A549 (cell line): ENCODE measurements at regions not wholly inside any gene's neighbourhood (a gene's known extent, or its start where the extent isn't known, plus 50 kb on each side); places are given as distances from the start of the nearest gene placed in this dataset.
A peak's percentile ranks its signal among the peaks of the same experiment; 100 is the strongest.

ENCODE experiments used
- ATAC-seq, 2 experiments: fragments of 200-7000 bp in 1 of 2; fragments of >200 bp in 1 of 2; cut with Nextera tagmentation in 1 of 2; cut with Tn5 transposase in 1 of 2; 3 replicates each; pipeline versions ENCODE4 v1.8.0 to v1.9.1; 2018 to 2020; ENCODE audit warnings: mild to moderate bottlenecking in 1 of 2, moderate library complexity in 1 of 2
- CTCF ChIA-PET: fragments of 300-600 bp; sonication (Branson Sonifier 250); formaldehyde crosslinking; extraction: SDS; loops from one replicate; lab custom pipeline; 2021; ENCODE audit warnings: antibody characterized with exemption, inconsistent platforms; lab: Yijun Ruan, JAX
- POLR2A ChIA-PET: fragments of 350-600 bp; formaldehyde crosslinking; extraction: SDS; loops from one replicate; lab custom pipeline; 2021; ENCODE audit warnings: antibody characterized with exemption, inconsistent platforms; lab: Yijun Ruan, JAX
- DNase-seq, 2 experiments: peaks; one replicate each; pipeline versions ENCODE4 v3.0.0 to v3.0.0-alpha.2; 2011 to 2016; ENCODE audit warnings: low read depth in 1 of 2, low spot score in 1 of 2
- FAIRE-seq: peaks from 2 replicates; lab custom pipeline; 2011; peaks lifted over from hg19 to GRCh38; lab: Jason Lieb, UNC
- H3K27ac ChIP-seq, 2 experiments: fragments of >200 bp; sonication (Bioruptor Twin); formaldehyde crosslinking; 3 replicates each; pipeline ENCODE4 v1.5.1; 2016 to 2017
- H3K4me1 ChIP-seq: fragments of >200 bp; sonication (Bioruptor Twin); formaldehyde crosslinking; 3 replicates; pipeline ENCODE4 v1.6.1; 2016
- H3K4me2 ChIP-seq: fragments of >200 bp; sonication (Bioruptor Twin); formaldehyde crosslinking; 3 replicates; pipeline ENCODE4 v1.6.1; 2016
- H3K4me3 ChIP-seq: fragments of >200 bp; sonication (Bioruptor Twin); formaldehyde crosslinking; 3 replicates; pipeline ENCODE4 v1.5.1; 2016
- H3K9me3 ChIP-seq: fragments of >200 bp; sonication (Bioruptor Twin); formaldehyde crosslinking; 3 replicates; pipeline ENCODE4 v1.6.1; 2016
- CBX2 ChIP-seq: fragments of 200-600 bp; sonication (generic); IDR thresholded peaks from 2 replicates; pipeline ENCODE4 v1.6.1; 2016; ENCODE audit warnings: low read depth, mild to moderate bottlenecking, borderline replicate concordance
- CHD2 ChIP-seq: fragments of 150-350 bp; IDR thresholded peaks from 2 replicates; pipeline ENCODE4 v1.6.1; 2014; ENCODE audit warnings: low read length; ENCODE audit not compliant: partially characterized antibody
- EHMT2 ChIP-seq: fragments of 200-600 bp; sonication (generic); IDR thresholded peaks from 2 replicates; pipeline ENCODE4 v1.6.1; 2016; ENCODE audit warnings: antibody characterized with exemption, low read depth, mild to moderate bottlenecking, moderate library complexity
- EP300 ChIP-seq, 2 experiments: fragments of >200 bp; sonication (Bioruptor Twin); formaldehyde crosslinking; IDR thresholded peaks; 2 replicates in 1 of 2; 3 replicates in 1 of 2; pipeline ENCODE4 v1.6.1; 2016 to 2017
- ESRRA ChIP-seq: fragments of 150-350 bp; IDR thresholded peaks from 2 replicates; pipeline ENCODE4 v1.6.1; 2014; ENCODE audit warnings: mild to moderate bottlenecking, low read length, borderline replicate concordance
- FOSB ChIP-seq: fragments of 250-450 bp; sonication (Bioruptor Pico); IDR thresholded peaks from 2 replicates; pipeline ENCODE4 v1.5.0; 2020; ENCODE audit warnings: mild to moderate bottlenecking, moderate library complexity
- FOSL2 ChIP-seq, 2 experiments: fragments of 450-650 bp in 1 of 2; fragments of >200 bp in 1 of 2; sonication (Bioruptor Twin) in 1 of 2; formaldehyde crosslinking; IDR thresholded peaks; 2 replicates each; pipeline versions ENCODE4 v1.5.0 to v1.6.1; 2016 to 2020; ENCODE audit warnings: mild to moderate bottlenecking in 1 of 2, moderate library complexity in 1 of 2
- FOXS1 ChIP-seq: fragments of 250-450 bp; sonication (Bioruptor Pico); IDR thresholded peaks from 2 replicates; pipeline ENCODE4 v1.5.0; 2020; ENCODE audit warnings: mild to moderate bottlenecking, moderate library complexity
- GATA3 ChIP-seq: IDR thresholded peaks from 2 replicates; pipeline ENCODE4 v1.6.1; 2012; ENCODE audit warnings: borderline replicate concordance
- HEYL ChIP-seq: fragments of 250-450 bp; sonication (Bioruptor Pico); IDR thresholded peaks from 2 replicates; pipeline ENCODE4 v1.8.0; 2021; ENCODE audit warnings: mild to moderate bottlenecking, moderate library complexity
- HOXA7 ChIP-seq: fragments of 250-450 bp; sonication (Bioruptor Pico); IDR thresholded peaks from 2 replicates; pipeline ENCODE4 v1.5.0; 2020; ENCODE audit warnings: mild to moderate bottlenecking, moderate library complexity
- HOXB5 ChIP-seq: fragments of 250-450 bp; sonication (Bioruptor Pico); IDR thresholded peaks from 2 replicates; pipeline ENCODE4 v1.5.0; 2020; ENCODE audit warnings: mild to moderate bottlenecking, moderate library complexity
- JUNB ChIP-seq: fragments of >200 bp; sonication (Bioruptor Twin); formaldehyde crosslinking; IDR thresholded peaks from 2 replicates; pipeline ENCODE4 v1.6.1; 2016
- MAFK ChIP-seq: fragments of 450-650 bp; IDR thresholded peaks from 2 replicates; pipeline ENCODE4 v1.6.1; 2014; ENCODE audit not compliant: partially characterized antibody
- MYC ChIP-seq: IDR thresholded peaks from 2 replicates; pipeline ENCODE4 v1.6.1; 2012; ENCODE audit warnings: mild to moderate bottlenecking, inconsistent platforms, low read length, improper control_type of control experiment, borderline replicate concordance
- NFE2L2 ChIP-seq: fragments of 150-350 bp; conservative IDR thresholded peaks from 2 replicates; pipeline ENCODE4 v1.6.1; 2014; ENCODE audit warnings: low read length
- NR3C1 ChIP-seq: fragments of >200 bp; sonication (Bioruptor Twin); formaldehyde crosslinking; IDR thresholded peaks from 3 replicates; pipeline ENCODE4 v1.6.1; 2017
- PHF8 ChIP-seq: fragments of 200-600 bp; sonication (generic); IDR thresholded peaks from 2 replicates; pipeline ENCODE4 v1.6.1; 2016; ENCODE audit warnings: low read depth, mild to moderate bottlenecking, antibody characterized with exemption, moderate library complexity, borderline replicate concordance
- POLR2A ChIP-seq: IDR thresholded peaks from 2 replicates; pipeline ENCODE4 v1.6.1; 2012; ENCODE audit warnings: mild to moderate bottlenecking, low read length
- POLR2AphosphoS2 ChIP-seq: conservative IDR thresholded peaks from 2 replicates; pipeline ENCODE4 v1.6.1; 2012; ENCODE audit warnings: low read length, improper control_type of control experiment, inconsistent platforms
- SREBF2 ChIP-seq: fragments of 450-650 bp; IDR thresholded peaks from 2 replicates; pipeline ENCODE4 v1.6.1; 2014; ENCODE audit warnings: mild to moderate bottlenecking, moderate library complexity
- TP53 ChIP-seq: fragments of 250-450 bp; sonication (Bioruptor Pico); IDR thresholded peaks from 2 replicates; pipeline ENCODE4 v1.5.0; 2021; ENCODE audit warnings: mild to moderate bottlenecking, moderate library complexity
- ZC3H11A ChIP-seq: fragments of 450-650 bp; IDR thresholded peaks from 2 replicates; pipeline ENCODE4 v1.6.1; 2014; ENCODE audit warnings: antibody characterized with exemption, mild to moderate bottlenecking
- ZFP36 ChIP-seq: fragments of 450-650 bp; IDR thresholded peaks from 2 replicates; pipeline ENCODE4 v1.6.1; 2014; ENCODE audit warnings: borderline replicate concordance; ENCODE audit not compliant: partially characterized antibody
- WGBS: methylation state at CpG from one replicate; pipeline ENCODE4 v1.1.6; 2017; ENCODE audit errors: missing lambda C conversion rate; 5-methylcytosine and 5-hydroxymethylcytosine counted together
- TF ChIP-seq, protein P1 (sequence below): fragments of 150-350 bp; IDR thresholded peaks from 2 replicates; pipeline ENCODE4 v1.6.1; 2014; ENCODE audit warnings: low read depth, mild to moderate bottlenecking, low read length
- TF ChIP-seq, protein P2 (sequence below): fragments of >200 bp; sonication (Bioruptor Twin); formaldehyde crosslinking; IDR thresholded peaks from 3 replicates; pipeline ENCODE4 v1.6.1; 2016
- TF ChIP-seq, protein P3 (sequence below): fragments of 200-600 bp; sonication (generic); IDR thresholded peaks from 2 replicates; pipeline ENCODE4 v1.6.1; 2016; ENCODE audit warnings: antibody characterized with exemption, mild to moderate bottlenecking, moderate library complexity
- TF ChIP-seq, protein P4 (sequence below): fragments of 450-650 bp; IDR thresholded peaks from 2 replicates; pipeline ENCODE4 v1.6.1; 2014; ENCODE audit warnings: antibody characterized with exemption
- TF ChIP-seq, protein P5 (sequence below): IDR thresholded peaks from 2 replicates; pipeline ENCODE4 v1.6.1; 2012

DNA sequence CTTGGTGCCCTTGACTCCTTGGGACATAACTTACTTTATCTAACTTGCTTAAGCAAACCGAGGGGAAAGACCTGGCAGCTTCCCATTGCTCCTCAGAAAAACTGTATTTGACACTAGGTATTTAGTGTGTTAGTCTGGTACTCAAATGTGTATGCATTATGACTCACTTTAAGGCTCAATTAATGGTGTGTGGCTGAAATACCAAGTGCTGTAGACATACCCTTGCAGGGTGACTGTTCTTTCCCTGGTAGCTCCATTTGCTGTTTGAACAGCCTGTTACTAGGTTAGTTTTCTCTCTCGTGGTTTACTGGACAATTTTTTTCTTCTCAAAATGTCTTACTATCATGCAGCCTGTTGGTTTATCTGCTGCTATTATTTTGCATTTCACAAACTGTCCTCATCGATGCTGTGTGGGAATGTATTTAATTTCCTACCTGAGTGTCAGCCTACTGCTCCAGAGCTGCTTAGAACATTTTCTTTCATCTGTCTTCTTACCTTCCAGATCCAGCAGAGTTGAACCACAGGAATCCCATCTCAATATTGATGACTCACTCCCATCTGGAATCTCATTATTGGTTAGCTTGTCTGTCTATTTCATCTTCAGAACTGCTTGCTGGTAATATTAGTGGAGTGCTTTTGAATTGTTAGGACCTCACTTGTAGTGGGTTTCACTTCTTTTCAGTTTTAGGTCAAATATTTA, 158.0 kb upstream of the FAT1 start:
- Histone ChIP-seq H3K4me2 (peak overlapping the region; percentile 14; the same call in 1 of the 3 replicates), H3K27ac (no peak overlapping the region), H3K4me1 (0 out of 3 replicates have a peak, but pooled peaks cover 10% of the 10 kb centered on the region), H3K9me3 (no peaks in the 10 kb centered on the region), H3K4me3 (no peak overlapping the region)
- no peak for DNase-seq
- TF ChIP-seq NFE2L2 (no peak), JUNB (no peak), CHD2 (no peak), HOXB5 (no peak), POLR2A (no peak), NR3C1 (no peak), HOXA7 (CRISPR knock-in tag) (no peak), GATA3 (no peak), POLR2AphosphoS2 (no peak), ZC3H11A (no peak), FOXS1 (CRISPR knock-in tag) (no peak), MAFK (no peak), ESRRA (no peak), FOSB (CRISPR knock-in tag) (no peak)
- TF ChIP-seq, protein P1, sequence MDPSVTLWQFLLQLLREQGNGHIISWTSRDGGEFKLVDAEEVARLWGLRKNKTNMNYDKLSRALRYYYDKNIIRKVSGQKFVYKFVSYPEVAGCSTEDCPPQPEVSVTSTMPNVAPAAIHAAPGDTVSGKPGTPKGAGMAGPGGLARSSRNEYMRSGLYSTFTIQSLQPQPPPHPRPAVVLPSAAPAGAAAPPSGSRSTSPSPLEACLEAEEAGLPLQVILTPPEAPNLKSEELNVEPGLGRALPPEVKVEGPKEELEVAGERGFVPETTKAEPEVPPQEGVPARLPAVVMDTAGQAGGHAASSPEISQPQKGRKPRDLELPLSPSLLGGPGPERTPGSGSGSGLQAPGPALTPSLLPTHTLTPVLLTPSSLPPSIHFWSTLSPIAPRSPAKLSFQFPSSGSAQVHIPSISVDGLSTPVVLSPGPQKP: no peak
- ATAC-seq: peak in 1 of 2 experiments; percentile 30; a peak in 1 of 6 replicates
- WGBS: 40% methylated on average over 3 of the region's 3 CpGs
- POLR2A ChIA-PET: no interaction called here
- no peak for FAIRE-seq
- CTCF ChIA-PET: no interaction called here

DNA sequence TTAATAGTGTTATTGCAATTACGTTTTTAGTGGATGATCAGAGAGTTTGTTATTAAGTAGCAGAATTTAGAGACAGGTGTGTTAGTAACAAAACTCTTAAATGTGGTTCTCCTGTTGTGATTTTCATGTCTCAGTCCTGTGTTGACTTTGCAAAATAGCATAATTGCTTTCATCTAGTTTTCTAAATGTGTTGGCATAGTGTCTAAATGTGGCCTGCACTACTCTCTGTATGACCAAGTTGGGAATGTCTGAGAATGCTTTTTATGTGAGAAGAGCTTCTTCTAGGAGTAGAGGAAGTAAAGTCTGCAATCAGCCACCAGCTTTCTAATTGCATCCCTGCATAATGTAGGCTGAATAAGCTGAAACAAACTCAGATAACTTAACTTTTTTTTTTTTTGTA, 158.6 kb upstream of the FAT1 start:
- DNase-seq: no peak
- Histone ChIP-seq H3K4me1 (0 out of 3 replicates have a peak, but pooled peaks cover 10% of the 10 kb centered on the region), H3K4me3 (no peak overlapping the region), H3K4me2 (no peak overlapping the region), H3K27ac (no peak overlapping the region), H3K9me3 (no peaks in the 10 kb centered on the region)
- ChIA-PET CTCF (no interaction called here), POLR2A (no interaction called here)
- WGBS: 81% methylated on average over 1 of the region's 1 CpG
- FAIRE-seq: no peak
- no peak for ATAC-seq
- TF ChIP-seq CBX2 (no peak), PHF8 (no peak), MYC (no peak), JUNB (no peak), SREBF2 (no peak), HEYL (CRISPR knock-in tag) (no peak), EHMT2 (no peak), HOXA7 (CRISPR knock-in tag) (no peak), CHD2 (no peak), ZFP36 (no peak), TP53 (no peak), FOSL2 (IDR thresholded peaks at IDR 0.05) (no peak), FOSL2 (CRISPR knock-in tag; IDR thresholded peaks at IDR 0.05) (no peak), FOXS1 (CRISPR knock-in tag) (no peak), FOSB (CRISPR knock-in tag) (no peak), EP300 (IDR thresholded peaks at IDR 0.05) (no peak), MAFK (no peak)
- TF ChIP-seq, protein P2, sequence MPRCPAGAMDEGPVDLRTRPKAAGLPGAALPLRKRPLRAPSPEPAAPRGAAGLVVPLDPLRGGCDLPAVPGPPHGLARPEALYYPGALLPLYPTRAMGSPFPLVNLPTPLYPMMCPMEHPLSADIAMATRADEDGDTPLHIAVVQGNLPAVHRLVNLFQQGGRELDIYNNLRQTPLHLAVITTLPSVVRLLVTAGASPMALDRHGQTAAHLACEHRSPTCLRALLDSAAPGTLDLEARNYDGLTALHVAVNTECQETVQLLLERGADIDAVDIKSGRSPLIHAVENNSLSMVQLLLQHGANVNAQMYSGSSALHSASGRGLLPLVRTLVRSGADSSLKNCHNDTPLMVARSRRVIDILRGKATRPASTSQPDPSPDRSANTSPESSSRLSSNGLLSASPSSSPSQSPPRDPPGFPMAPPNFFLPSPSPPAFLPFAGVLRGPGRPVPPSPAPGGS: no peak
- TF ChIP-seq, protein P3, sequence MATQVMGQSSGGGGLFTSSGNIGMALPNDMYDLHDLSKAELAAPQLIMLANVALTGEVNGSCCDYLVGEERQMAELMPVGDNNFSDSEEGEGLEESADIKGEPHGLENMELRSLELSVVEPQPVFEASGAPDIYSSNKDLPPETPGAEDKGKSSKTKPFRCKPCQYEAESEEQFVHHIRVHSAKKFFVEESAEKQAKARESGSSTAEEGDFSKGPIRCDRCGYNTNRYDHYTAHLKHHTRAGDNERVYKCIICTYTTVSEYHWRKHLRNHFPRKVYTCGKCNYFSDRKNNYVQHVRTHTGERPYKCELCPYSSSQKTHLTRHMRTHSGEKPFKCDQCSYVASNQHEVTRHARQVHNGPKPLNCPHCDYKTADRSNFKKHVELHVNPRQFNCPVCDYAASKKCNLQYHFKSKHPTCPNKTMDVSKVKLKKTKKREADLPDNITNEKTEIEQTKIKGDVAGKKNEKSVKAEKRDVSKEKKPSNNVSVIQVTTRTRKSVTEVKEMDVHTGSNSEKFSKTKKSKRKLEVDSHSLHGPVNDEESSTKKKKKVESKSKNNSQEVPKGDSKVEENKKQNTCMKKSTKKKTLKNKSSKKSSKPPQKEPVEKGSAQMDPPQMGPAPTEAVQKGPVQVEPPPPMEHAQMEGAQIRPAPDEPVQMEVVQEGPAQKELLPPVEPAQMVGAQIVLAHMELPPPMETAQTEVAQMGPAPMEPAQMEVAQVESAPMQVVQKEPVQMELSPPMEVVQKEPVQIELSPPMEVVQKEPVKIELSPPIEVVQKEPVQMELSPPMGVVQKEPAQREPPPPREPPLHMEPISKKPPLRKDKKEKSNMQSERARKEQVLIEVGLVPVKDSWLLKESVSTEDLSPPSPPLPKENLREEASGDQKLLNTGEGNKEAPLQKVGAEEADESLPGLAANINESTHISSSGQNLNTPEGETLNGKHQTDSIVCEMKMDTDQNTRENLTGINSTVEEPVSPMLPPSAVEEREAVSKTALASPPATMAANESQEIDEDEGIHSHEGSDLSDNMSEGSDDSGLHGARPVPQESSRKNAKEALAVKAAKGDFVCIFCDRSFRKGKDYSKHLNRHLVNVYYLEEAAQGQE: no peak
- TF ChIP-seq, protein P4, sequence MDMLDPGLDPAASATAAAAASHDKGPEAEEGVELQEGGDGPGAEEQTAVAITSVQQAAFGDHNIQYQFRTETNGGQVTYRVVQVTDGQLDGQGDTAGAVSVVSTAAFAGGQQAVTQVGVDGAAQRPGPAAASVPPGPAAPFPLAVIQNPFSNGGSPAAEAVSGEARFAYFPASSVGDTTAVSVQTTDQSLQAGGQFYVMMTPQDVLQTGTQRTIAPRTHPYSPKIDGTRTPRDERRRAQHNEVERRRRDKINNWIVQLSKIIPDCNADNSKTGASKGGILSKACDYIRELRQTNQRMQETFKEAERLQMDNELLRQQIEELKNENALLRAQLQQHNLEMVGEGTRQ: no peak
- TF ChIP-seq, protein P5, sequence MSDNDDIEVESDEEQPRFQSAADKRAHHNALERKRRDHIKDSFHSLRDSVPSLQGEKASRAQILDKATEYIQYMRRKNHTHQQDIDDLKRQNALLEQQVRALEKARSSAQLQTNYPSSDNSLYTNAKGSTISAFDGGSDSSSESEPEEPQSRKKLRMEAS: no peak
